Right ventricle myocardium superior (tissue), 1 donor: ENCODE measurements at regions not wholly inside any gene's neighbourhood (a gene's known extent, or its start where the extent isn't known, plus 50 kb on each side); places are given as distances from the start of the nearest gene placed in this dataset.
"Not testable (repeated sequence)": the region's sequence is repeated elsewhere in the genome, so short reads cannot be mapped to it uniquely, and the experiment has no call there.

Experiments used
- ATAC-seq: fragments of 200-7000 bp; cut with Tn5 transposase; one replicate; pipeline ENCODE4 v1.9.1; 2020; ENCODE audit warnings: mild to moderate bottlenecking; ENCODE audit not compliant: poor library complexity
- DNase-seq: peaks from one replicate; pipeline ENCODE4 v3.0.0-alpha.2; 2020
- intact Hi-C: fragments of 100-400 bp; cut with DNase I; formaldehyde crosslinking; loops from one replicate; pipeline ENCODE4 v1.11.2; 2022
- donor health status: DM: no; HTN: yes; CAD: no; lungs with severe emphysema.

DNA sequence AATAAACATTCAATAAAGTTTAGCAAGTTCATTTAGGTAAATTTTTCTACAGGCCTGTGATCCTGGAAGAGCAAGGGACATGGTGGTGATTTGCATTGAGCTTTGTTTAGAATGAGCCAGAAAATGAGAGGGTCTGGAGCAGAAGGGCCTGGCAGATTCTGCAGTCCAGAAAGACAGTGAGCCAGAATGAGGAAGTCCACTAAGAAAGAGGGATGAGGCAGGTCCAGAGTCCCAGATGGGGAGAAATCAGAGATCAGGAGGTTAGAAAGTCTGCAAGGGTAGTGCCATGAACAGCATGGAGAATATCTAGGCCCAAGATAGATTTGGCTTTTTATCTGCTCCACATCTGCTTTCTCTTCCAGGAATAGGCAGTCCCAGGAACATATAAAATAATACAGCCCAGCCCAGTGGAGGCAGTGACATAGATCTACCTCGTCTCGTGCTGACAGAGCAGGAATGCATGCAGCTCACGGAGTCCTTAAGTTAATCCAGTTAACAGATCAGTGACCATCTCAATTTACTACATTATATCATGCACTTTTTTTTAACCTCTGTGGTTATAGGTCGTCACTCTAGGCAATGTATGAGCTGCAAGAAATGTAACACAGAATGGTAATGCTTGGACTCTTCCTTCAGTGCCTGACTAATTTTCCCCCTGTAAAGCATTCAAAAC is 429.0 kb downstream of the SUCLG1 start:
- ATAC-seq (no peak), DNase-seq (no peak)
- intact Hi-C loops = loop anchor here (10.0 kb wide), 1 partner anchor 285 kb away; no protein-coding TSS in a partner anchor

DNA sequence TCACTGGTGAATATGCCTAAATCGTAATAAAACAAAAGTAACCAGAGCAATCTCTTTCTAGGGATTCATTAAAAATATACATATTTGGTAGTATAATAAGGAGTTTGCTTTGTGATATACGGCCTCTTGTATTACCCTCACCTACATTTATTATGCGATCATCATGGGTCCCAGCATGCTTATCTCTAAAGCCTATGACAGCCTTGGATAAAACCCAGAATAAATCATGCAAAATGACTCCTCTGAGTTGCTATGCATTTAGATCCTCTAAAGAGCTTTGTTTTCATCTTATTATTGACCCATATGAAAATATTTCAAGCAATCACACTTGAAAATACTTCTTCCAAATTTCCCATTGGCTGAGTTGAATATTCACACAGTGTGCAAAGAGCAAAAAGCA is 432.3 kb downstream of the SUCLG1 start:
- no peak for DNase-seq
- no peak for ATAC-seq
- intact Hi-C loops = loop anchor here (10.0 kb wide), 1 partner anchor 288 kb away; no protein-coding TSS in a partner anchor

DNA sequence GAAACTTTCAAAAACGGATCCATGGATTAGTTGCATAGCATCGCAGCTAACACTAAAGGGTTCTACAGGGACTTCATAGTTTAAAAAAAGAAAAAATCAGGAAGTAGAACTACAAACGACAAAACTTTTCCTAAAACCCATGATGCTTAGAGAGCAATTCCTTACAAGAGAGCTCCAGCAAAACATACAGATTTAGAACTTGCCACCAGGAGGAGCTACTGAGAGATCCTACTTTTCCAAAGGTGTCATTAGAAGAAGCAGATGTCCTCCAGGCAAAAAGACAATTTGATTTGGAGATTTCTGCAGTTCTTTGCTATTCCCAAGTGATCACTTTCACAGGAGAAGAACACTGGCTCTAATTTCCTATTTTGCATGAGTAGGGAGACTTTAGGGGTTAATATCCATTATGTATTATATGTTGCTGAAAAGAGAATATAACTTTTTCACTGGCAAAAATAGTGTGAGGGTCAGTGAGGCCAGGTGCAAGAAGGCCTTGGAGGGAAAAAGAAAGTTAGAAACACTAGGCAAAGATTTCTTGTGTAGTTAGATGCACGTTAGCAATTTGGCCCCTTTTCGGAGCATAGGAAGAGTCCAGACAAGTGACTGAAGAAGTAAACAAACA is 436.2 kb downstream of the SUCLG1 start:
- DNase-seq = no peak
- intact Hi-C loops = loop anchor here (10.0 kb wide), 1 partner anchor 292 kb away; no protein-coding TSS in a partner anchor
- ATAC-seq = no peak

DNA sequence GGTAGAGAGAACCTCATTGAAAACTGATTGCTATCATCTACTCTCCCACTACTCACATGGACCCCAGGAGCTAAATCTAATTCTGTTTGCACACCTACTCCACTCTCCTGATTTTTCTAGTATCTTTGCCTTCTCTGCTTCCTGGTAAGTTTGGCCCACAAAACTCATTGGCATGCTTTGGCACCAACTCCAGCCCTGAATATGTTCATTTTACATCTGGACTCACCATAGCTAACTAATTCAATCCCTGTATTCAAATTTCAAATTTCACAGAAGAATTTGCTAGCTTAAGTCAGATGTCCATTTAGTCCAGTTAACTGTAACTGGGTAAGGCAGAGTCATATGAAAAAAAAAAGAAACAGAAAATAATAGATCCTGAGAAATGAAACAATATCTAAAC is 442.1 kb downstream of the SUCLG1 start:
- intact Hi-C loops = no loop called here
- DNase-seq (no peak), ATAC-seq (no peak)

DNA sequence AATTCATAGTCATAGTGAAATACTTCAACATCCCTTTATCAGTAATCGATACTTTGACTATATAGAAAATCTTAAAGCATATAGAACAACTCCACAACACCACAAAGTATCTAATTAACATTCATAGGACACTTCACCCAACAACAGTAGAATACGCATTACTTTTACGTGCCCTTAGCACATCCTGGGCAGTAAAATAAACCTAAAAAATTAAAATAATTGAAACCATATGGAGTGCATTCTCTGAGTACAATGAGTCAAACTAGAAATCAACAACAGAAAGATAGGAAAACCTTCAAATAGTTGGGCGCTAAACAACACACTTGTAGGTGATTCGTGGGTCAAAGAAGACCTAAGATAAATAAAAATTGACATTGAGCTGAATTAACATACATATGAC is 442.9 kb downstream of the SUCLG1 start:
- no peak for DNase-seq
- ATAC-seq = no peak
- intact Hi-C loops = no loop called here

DNA sequence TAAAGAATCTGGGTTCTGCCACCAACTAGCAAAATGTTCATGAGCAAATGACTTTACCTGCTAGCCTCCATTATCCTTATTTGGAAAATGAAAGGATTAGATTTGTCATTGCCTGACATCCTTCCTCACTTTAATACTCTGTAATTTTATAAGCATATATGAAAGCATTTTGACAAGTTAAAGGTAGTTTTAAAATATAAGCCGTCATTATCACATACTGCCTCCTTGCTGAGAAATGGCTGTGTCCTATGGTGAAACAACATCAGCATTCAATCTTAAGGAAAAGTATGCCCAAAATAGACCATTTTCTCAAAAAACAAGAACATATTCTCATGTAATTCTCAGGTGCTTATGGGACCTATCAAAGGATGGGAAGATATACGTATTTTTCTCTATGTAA is 461.2 kb downstream of the SUCLG1 start:
- DNase-seq (no peak), ATAC-seq (no peak)
- intact Hi-C loops = no loop called here

DNA sequence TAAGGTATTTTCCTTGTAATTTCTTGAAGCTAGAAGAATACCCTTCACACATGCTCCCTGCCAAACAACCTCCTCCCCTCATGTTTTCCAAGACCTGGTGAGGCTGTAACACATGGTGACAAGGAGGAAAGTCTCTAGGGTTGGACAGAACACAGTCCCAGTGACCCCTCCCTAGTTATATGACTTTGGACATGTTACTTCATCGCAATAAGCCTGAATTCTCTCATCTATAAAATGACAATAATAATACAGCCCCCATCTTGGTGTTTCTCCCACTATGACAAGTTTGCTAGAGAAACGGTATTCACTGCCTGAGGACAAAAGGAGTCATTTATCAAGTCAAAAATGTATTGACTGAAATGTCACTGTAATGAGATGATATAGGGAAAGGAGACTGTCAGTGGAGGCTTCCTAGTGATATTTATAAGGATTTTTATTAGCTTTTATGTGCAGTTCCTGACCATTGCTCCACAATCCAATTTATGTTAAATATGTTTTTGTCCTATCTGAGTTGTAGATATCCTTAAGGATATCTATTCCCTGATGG is 464.4 kb downstream of the SUCLG1 start:
- intact Hi-C loops = no loop called here
- DNase-seq (no peak), ATAC-seq (no peak)

DNA sequence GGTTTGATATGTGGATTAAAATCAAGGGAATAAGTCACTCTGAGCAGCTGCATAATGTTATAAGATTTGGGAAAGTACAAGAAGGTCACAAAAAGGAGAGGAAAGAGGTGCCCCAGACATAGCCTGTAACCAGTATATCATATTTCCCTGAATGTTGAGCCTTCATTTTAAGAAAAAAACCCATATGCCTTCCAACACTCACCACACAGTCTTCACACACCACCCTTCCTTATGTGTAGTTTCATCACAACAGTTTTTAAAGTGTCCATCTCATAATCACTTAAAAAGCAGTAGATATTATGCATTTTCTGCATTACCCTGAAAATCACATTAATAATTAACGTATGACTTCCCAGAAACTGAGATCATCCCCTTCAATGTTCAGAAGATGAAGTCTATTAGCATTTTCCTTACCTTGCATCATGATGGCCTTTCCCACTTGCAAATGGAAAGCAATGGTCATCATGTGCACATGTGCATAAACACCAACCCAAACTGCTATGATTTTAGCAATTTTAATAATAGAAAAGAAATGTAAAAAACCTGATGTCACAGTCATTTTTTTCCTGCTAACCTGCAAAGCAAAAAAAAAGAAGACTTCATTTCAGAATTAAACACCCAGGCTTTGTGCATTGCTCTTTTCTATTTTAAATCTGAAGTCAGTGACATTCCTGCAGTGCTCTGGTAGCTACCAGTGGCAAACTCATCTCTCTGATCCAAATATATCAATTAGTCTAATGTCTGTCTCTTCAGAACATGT is 465.0 kb downstream of the SUCLG1 start:
- intact Hi-C loops = no loop called here
- DNase-seq (no peak), ATAC-seq (no peak)

DNA sequence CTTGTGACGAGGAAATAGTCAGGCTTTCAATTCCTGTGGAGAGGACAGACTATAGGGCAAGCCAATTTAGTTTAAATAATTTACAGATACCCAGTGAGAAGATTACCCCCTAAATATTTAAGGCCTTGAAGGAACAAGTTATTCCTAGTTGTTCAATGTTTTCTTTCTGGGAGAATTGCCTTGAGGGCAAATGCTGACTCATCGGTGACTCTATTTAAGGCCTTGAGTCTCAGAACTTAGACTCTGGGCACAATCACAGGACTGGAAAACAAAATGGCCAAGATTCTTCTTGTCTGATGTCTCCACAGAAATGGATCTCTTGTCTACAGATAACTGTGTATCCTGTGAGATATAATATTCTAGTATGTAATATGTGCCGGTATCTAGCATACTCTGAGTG is 467.1 kb downstream of the SUCLG1 start:
- intact Hi-C loops = no loop called here
- ATAC-seq (no peak), DNase-seq (no peak)

DNA sequence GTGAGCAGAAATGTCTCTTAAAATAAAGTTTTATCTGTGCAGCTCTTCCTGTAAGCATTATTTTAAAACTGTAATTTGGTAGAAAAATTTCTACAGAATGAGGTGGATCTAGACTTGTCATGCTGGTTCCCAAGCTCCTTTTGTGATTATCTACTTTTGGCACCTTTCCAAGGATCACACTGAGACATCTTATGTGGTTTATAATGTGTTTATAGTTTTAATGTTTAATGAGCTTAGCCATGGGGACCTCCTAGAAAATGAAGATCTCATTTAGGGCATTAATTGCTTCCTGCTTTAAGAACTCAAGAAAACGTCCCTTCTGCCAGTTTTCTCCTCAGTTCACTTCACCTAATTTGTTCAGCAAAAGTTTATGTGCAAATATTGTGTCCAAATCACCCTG is 468.4 kb downstream of the SUCLG1 start:
- intact Hi-C loops = no loop called here
- no peak for DNase-seq
- ATAC-seq = no peak

DNA sequence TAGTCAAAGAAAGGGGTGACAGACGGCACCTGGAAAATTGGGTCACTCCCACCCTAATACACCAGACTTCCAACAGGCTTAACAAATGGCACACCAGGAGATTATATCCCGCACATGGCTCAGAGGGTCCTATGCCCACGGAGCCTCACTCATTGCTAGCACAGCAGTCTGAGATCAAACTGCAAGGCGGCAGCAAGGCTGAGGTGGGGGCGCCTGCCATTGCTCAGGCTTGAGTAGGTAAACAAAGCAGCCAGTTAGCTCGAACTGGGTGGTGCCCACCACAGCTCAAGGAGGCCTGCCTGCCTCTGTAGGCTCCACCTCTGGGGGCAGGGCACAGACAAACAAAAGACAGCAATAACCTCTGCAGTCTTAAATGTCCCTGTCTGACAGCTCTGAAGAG is 482.5 kb downstream of the SUCLG1 start:
- DNase-seq, ATAC-seq, intact Hi-C loops: not testable (repeated sequence)

DNA sequence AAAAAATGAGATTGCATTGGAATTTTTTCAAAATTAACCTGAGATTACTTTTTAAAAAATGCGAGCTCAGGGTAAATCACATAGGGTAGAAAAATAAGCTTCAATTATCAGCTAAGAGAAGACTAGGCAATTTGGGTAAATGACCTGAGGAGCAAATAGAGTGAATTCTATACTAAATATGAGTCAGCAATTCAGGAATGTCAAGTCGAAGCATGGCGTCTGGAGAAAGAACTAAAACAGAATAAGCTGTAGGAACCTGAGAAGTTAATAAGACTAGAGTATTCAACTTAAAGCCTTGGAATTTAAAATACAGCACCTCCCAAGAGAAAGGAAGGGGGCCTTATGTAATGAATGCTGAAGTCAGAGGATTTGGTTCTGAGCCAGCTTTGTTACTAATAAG is 487.0 kb downstream of the SUCLG1 start:
- no peak for ATAC-seq
- no peak for DNase-seq
- intact Hi-C loops = no loop called here

DNA sequence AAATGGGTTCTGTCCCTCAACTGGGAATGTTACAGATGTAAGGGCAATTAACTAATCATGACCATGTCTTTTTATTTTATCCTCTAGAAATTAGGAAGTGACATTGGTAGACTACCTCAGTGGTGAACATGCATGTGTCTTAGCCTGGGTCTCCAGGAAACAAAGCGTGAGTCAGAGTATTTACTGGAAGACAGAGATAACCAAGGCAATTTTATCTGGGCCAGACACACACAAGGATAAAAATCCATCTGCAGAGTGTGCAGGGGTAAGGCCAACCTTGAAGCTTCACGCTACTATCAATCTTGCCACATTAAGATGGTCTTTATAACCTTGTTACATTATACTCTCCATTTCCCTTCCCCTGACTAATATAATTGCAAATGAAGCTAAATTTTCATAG is 487.5 kb downstream of the SUCLG1 start:
- DNase-seq (no peak), ATAC-seq (no peak)
- intact Hi-C loops = no loop called here

DNA sequence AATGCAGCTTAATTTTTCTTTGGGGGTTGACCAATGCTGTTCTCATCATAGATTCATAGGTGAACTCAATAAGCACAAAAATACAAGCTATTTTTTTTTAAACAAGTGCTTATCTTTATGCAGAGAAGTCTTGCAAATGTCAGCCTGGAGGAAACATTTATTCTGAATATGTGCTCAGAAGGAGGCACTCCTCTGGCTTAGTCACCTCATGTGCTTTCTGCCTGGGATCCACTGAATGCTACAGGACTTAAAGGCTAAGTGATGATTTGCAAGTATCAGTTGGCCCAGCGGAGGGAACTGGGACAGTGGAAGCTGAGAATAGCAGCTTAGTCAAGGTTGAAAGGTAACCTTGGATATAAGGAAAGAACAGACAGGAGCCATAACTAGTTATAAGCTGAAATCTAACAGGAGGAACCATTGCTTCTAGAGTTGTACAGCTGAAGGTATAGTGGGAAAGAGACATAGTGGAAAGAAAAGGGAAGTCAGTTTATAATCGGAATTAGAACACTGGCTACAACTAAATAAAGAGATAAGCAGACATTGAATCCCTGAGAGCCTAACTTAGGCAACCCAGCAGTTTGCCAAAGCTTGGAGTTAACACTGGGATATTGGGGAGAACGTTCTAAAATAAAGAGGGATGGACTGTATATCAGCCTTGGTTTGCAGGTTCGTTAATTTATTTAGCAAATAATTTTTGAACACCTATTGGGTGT is 488.7 kb downstream of the SUCLG1 start:
- ATAC-seq (no peak), DNase-seq (no peak)
- intact Hi-C loops = no loop called here

DNA sequence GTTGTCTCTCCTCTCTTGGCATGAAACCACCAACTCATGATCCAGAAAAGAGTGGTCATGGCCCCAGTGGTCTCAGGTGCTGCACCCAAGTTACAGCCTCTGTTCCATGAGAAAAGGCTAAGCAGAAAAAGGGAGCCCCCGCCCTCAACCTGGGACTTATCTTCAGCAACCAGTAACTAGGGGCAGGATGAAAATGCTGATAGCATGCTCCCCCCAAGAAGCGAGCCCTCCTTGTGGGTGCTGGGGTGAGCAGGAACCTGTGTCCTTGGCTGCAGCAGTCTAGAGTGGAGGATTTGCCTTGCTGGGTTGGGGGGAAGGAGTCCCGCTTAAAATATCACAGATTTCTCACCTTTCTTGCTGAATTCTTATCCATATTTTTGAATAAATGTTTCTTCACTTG is 490.0 kb downstream of the SUCLG1 start:
- ATAC-seq (no peak), DNase-seq (no peak)
- intact Hi-C loops = no loop called here

DNA sequence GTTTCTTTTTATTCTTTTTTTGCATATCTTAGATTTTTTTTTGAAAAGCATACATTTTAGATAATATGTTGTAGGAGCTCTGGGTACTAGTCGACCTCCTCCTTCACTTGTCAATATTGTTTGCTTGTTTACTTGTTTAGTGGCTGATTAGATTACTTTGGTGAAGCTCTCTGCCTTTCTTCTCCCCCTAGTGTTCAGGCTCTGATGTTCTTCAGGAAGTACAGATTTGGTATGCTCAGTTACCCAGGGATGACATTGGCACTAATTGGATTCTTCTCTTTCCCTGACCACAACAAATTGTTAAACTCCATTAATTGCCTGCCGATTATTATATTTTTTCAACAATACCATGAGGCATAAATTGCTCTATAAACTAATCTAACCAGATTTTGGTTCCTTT is 491.2 kb downstream of the SUCLG1 start:
- ATAC-seq = no peak
- no peak for DNase-seq
- intact Hi-C loops = no loop called here

DNA sequence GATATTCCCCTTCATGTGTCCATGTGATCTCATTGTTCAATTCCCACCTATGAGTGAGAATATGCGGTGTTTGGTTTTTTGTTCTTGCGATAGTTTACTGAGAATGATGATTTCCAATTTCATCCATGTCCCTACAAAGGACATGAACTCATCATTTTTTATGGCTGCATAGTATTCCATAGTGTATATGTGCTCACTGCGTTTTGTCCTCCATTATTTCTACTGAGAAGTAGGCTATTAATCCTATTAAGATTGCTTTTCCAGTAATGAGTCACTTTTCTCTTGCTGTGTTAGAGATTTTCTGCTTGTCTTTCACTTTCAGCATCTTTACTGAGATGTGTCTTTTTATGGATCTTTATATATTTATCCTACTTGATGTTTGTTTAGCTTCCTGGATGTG is 492.1 kb downstream of the SUCLG1 start:
- ATAC-seq, intact Hi-C loops, DNase-seq: not testable (repeated sequence)

DNA sequence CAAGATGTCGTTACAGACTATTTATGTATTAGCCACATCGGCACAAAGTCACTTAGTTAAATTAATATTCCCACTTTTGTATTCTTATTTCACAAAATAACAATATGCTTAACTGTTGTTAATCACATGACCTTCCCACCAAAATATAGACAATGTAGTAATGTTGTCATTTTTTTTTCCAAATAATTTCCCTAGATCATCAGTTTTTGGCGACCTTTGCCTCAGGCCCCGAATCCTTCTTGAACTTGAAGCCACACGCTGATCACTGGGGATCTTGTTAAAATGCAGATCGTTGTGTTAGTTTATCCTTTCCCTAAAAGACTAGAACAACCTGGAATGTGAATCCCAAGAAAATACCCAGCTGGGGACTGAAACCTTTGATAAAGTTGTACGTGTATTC is 497.6 kb downstream of the SUCLG1 start:
- intact Hi-C loops = no loop called here
- no peak for ATAC-seq

DNA sequence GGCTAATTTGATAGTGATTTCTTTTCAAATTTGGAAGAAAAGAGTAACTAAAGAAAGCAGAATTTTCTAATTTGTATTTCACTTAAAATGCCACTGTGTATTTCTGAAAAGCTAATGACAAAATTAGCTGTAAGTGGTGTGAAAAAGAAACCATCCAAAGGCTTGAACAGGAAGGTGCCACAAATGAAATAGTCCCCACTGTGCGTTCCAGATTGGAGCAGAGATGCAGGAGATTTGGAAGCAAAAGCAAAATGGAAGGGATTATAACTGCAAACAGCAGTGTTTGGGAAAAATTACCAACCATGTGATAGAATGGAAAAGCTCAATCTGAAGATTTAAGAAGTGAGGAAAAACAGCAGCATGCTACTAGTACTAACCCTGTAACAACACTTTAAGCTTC is 498.7 kb downstream of the SUCLG1 start:
- DNase-seq (no peak), ATAC-seq (no peak)
- intact Hi-C loops = no loop called here

More for the DNA sequence above, 497.6 kb downstream of the SUCLG1 start:
- DNase-seq = no peak
